ENCODE measurements at regions not wholly inside any gene's neighbourhood (a gene's known extent, or its start where the extent isn't known, plus 50 kb on each side); places are given as distances from the start of the nearest gene placed in this dataset.
A peak's percentile ranks its signal among the peaks of the same experiment; 100 is the strongest.

GRCh38 chr6:111950661-111951496 lies 77.6 kb upstream of the FYN start:
- DNase-seq (ENCODE audit: low spot score) (no peak), ATAC-seq (ENCODE audit: low FRiP score) (no peak)

GRCh38 chr6:111951497-111952085 lies 78.3 kb upstream of the FYN start:
- no peak for DNase-seq (ENCODE audit: low spot score)
- no peak for TF ChIP-seq CTCF (IDR thresholded peaks at IDR 0.05)

More at GRCh38 chr6:111950661-111951496, 77.6 kb upstream of the FYN start:
- no peak for TF ChIP-seq CTCF (IDR thresholded peaks at IDR 0.05)

GRCh38 chr6:111952274-111952673 lies 79.0 kb upstream of the FYN start:
- peak; percentile 73 for ATAC-seq (ENCODE audit: low FRiP score)
- TF ChIP-seq CTCF (IDR thresholded peaks at IDR 0.05): no peak
- no peak for DNase-seq (ENCODE audit: low spot score)

More at GRCh38 chr6:111951497-111952085, 78.3 kb upstream of the FYN start:
- no peak for ATAC-seq (ENCODE audit: low FRiP score)

GRCh38 chr6:111952821-111953540 lies 79.7 kb upstream of the FYN start:
- ATAC-seq (ENCODE audit: low FRiP score) (peak; percentile 92), DNase-seq (ENCODE audit: low spot score) (no peak)
- TF ChIP-seq CTCF (IDR thresholded peaks at IDR 0.05): no peak

- ATAC-seq (ENCODE audit: low FRiP score): no peak
Measured at GRCh38 chr6:111956098-111956497, 82.8 kb upstream of the FYN start.

More at GRCh38 chr6:111956098-111956497, 82.8 kb upstream of the FYN start:
- TF ChIP-seq CTCF (IDR thresholded peaks at IDR 0.05): no peak
- no peak for DNase-seq (ENCODE audit: low spot score)

Measured in omental fat pad (tissue), 3 donors.